BJ (cell line): ENCODE measurements at regions not wholly inside any gene's neighbourhood (a gene's known extent, or its start where the extent isn't known, plus 50 kb on each side); places are given as distances from the start of the nearest gene placed in this dataset.

Experiments used
- CTCF ChIA-PET: fragments of 350-600 bp; formaldehyde crosslinking; extraction: SDS; loops from one replicate; lab custom pipeline; 2021; ENCODE audit warnings: antibody characterized with exemption, inconsistent platforms; lab: Yijun Ruan, JAX
- POLR2A ChIA-PET: fragments of 300-600 bp; sonication (Branson Sonifier 250); formaldehyde crosslinking; extraction: SDS; loops from one replicate; lab custom pipeline; 2021; ENCODE audit warnings: antibody characterized with exemption; lab: Charles Lee
- DNase-seq: peaks from one replicate; pipeline ENCODE4 v3.0.0-alpha.2; 2011; ENCODE audit warnings: low read depth
- H3K27me3 ChIP-seq: 2 replicates; pipeline ENCODE4 v1.6.0; 2011; ENCODE audit warnings: low read length; ENCODE audit not compliant: control insufficient read depth, insufficient read depth
- H3K36me3 ChIP-seq: 2 replicates; pipeline ENCODE4 v1.5.1; 2011; ENCODE audit warnings: low read length; ENCODE audit not compliant: control insufficient read depth, insufficient read depth
- H3K4me3 ChIP-seq: 2 replicates; pipeline ENCODE4 v1.5.1; 2011; ENCODE audit warnings: low read depth, mild to moderate bottlenecking, control low read depth, low read length
- TF ChIP-seq, protein P1 (sequence below): IDR thresholded peaks from 2 replicates; pipeline ENCODE4 v1.5.1; 2011; ENCODE audit warnings: low read depth, mild to moderate bottlenecking, control low read depth, inconsistent platforms, low read length, moderate library complexity; ENCODE audit not compliant: insufficient read depth

DNA sequence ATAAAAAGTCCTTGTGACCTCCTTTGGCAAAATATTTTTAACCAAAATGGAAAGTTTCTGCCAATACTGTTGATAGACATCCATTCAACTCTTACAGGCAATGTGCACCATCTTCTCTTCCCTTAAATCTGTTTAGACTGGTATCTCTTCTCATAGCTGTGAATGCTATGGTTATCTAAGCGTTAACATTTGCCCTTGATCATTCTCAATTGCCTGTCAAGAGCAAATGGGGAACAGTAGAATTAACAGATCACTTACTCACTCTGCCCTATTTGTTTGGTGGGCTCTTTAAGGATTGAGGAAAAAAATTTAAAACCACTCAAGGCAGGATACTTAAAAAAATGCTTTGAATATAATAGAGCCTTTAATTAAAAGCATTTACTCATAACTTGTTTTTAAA, 808.4 kb downstream of the NXPH1 start:
- DNase-seq, result no peak
- H3K27me3 ChIP-seq, result no peaks in the 10 kb centered on the region
- no peak overlapping the region for H3K4me3 ChIP-seq
- ChIA-PET CTCF (no interaction called here), POLR2A (no interaction called here)
- H3K36me3 ChIP-seq, result no peaks in the 10 kb centered on the region
- TF ChIP-seq, protein P1, sequence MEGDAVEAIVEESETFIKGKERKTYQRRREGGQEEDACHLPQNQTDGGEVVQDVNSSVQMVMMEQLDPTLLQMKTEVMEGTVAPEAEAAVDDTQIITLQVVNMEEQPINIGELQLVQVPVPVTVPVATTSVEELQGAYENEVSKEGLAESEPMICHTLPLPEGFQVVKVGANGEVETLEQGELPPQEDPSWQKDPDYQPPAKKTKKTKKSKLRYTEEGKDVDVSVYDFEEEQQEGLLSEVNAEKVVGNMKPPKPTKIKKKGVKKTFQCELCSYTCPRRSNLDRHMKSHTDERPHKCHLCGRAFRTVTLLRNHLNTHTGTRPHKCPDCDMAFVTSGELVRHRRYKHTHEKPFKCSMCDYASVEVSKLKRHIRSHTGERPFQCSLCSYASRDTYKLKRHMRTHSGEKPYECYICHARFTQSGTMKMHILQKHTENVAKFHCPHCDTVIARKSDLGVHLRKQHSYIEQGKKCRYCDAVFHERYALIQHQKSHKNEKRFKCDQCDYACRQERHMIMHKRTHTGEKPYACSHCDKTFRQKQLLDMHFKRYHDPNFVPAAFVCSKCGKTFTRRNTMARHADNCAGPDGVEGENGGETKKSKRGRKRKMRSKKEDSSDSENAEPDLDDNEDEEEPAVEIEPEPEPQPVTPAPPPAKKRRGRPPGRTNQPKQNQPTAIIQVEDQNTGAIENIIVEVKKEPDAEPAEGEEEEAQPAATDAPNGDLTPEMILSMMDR, result no peak

DNA sequence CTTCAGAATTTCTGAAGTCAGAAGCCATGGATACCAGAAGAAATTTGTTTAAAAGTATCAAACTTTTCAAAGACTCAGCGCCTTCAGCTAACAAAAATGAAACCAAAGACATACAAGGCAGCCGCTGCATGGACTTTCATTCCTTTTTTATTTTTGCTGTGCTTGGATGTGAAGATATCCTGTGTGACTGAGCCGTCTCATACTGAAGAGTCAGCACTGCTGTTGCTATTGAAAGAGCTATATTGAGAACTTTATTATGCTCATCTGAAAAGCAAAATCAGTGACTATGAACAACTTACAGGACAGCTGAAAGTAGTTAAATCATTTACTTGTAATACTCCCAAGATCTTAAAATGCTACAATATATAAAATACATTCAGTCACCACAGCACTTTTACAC, 809.2 kb downstream of the NXPH1 start:
- no peak overlapping the region for H3K4me3 ChIP-seq
- TF ChIP-seq, protein P1, result no peak
- no peak for DNase-seq
- no peaks in the 10 kb centered on the region for H3K36me3 ChIP-seq
- ChIA-PET POLR2A (no interaction called here), CTCF (no interaction called here)
- no peaks in the 10 kb centered on the region for H3K27me3 ChIP-seq

DNA sequence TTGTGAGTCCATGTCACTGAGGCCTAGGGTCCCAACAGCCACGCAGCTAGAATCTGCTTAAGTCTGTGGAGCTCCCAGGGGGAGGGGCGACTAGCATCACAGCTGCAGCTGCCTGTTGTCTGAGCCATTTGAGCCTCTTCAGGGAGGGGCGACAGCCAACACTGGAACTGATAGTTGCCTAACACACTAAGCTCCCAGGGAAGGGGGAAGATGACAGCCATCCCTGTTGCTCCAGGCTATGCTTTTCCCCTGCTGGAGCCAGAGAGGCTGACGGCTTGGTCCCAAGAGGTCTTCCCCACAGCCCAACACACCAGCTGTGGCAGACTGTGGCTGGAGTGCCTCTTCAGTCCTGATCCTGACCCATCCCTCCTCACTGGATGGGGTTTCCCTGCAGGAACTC, 817.5 kb downstream of the NXPH1 start:
- POLR2A ChIA-PET, result no interaction called here
- CTCF ChIA-PET, result no interaction called here
- no peaks in the 10 kb centered on the region for H3K27me3 ChIP-seq

DNA sequence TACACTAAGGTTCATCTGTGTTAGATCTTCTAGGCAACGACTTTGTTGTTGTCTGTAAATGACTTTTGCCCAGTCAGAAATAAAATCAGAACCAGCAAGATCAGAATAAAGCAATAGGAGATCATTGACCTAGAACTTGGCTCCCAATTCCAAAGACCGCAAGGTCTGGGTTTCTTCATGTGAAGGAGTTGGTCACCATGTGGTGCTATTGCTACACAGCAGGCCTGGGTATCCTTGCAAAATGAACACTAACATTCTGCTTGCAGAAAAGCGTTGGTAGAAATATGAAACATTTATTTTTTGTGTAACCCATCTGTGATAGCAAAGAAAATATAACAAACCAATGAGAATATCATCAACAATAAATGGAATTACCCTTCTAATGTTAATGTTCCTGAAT, 831.0 kb downstream of the NXPH1 start:
- POLR2A ChIA-PET, result no interaction called here
- TF ChIP-seq, protein P1, result no peak
- DNase-seq, result no peak
- Histone ChIP-seq H3K36me3 (no peaks in the 10 kb centered on the region), H3K27me3 (no peaks in the 10 kb centered on the region), H3K4me3 (no peak overlapping the region)
- CTCF ChIA-PET, result no interaction called here

More for the DNA sequence above, 817.5 kb downstream of the NXPH1 start:
- Histone ChIP-seq H3K4me3 (no peak overlapping the region), H3K36me3 (no peaks in the 10 kb centered on the region)
- no peak for DNase-seq
- TF ChIP-seq, protein P1, result no peak

DNA sequence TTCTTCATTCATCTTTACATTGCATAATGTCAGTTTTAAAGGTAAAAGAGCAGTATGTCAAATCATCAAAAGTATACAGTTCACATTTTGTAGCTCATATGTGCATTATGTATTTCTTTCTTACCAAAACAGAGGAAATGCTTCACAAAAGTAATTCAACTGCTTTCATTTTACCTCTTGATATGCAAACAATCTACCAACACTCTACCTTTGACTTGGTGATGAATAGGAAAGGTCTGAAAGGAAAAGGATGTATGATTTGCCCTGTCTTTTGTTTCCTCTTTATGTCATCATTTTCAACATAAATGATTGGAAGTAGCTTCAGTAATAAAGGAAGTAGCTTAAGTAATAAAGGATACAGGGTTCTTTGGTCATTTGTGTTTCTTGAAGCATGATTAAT, 846.7 kb downstream of the NXPH1 start:
- TF ChIP-seq, protein P1, result no peak
- no peaks in the 10 kb centered on the region for H3K36me3 ChIP-seq
- no peak overlapping the region for H3K4me3 ChIP-seq
- ChIA-PET CTCF (no interaction called here), POLR2A (no interaction called here)
- DNase-seq, result no peak
- H3K27me3 ChIP-seq, result no peaks in the 10 kb centered on the region
